ENCODE measurements at regions not wholly inside any gene's neighbourhood (a gene's known extent, or its start where the extent isn't known, plus 50 kb on each side); places are given as distances from the start of the nearest gene placed in this dataset.

DNA sequence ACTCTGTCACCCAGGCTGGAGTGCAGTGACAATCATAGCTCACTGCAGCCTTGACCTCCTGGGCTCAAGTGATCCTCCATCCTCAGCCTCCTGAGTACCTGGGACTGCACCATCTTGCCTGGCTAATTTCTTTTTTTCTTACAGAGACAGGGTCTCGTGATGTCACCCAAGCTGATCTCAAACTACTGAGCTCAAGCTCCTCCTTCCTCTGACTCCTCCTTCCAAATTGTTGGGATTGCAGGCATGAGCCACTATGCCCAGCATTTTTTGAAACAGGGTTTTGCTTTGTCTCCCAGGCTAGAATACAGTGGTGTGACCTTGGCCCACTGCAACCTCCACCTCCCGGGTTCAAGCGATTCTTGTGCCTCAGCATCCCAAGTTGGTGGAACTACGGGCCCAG lies 358.3 kb upstream of the MTNR1B start:
- TF ChIP-seq, protein P1, sequence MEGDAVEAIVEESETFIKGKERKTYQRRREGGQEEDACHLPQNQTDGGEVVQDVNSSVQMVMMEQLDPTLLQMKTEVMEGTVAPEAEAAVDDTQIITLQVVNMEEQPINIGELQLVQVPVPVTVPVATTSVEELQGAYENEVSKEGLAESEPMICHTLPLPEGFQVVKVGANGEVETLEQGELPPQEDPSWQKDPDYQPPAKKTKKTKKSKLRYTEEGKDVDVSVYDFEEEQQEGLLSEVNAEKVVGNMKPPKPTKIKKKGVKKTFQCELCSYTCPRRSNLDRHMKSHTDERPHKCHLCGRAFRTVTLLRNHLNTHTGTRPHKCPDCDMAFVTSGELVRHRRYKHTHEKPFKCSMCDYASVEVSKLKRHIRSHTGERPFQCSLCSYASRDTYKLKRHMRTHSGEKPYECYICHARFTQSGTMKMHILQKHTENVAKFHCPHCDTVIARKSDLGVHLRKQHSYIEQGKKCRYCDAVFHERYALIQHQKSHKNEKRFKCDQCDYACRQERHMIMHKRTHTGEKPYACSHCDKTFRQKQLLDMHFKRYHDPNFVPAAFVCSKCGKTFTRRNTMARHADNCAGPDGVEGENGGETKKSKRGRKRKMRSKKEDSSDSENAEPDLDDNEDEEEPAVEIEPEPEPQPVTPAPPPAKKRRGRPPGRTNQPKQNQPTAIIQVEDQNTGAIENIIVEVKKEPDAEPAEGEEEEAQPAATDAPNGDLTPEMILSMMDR (IDR thresholded peaks at IDR 0.05; ENCODE audit: insufficient read depth, low read length, poor library complexity, severe bottlenecking) = no peak
- no peak for TF ChIP-seq EZH2phosphoT487 (conservative IDR thresholded peaks at IDR 0.05; ENCODE audit: low read length)

Measured in SU-DHL-6 (cell line).